IMR-90 (cell line): ENCODE measurements at regions not wholly inside any gene's neighbourhood (a gene's known extent, or its start where the extent isn't known, plus 50 kb on each side); places are given as distances from the start of the nearest gene placed in this dataset.

Source experiments
- ATAC-seq: fragments of 200-7000 bp; cut with Tn5 transposase; 2 replicates; pipeline ENCODE4 v1.9.1; 2020; ENCODE audit warnings: low read depth, mild to moderate bottlenecking, moderate library complexity
- BruUV-seq: library from RNA; stranded (reverse); fragments of 400-500 nt; replicated peaks from 2 replicates; lab custom pipeline; 2021; lab: Mats Ljungman, UMichigan
- CTCF ChIA-PET: fragments of 300-600 bp; formaldehyde crosslinking; extraction: SDS; loops from one replicate; lab custom pipeline; 2021; ENCODE audit warnings: antibody characterized with exemption; lab: Yijun Ruan, JAX
- POLR2A ChIA-PET: fragments of 300-600 bp; sonication (Branson Sonifier 250); formaldehyde crosslinking; loops from one replicate; lab custom pipeline; 2022; ENCODE audit warnings: antibody characterized with exemption; ENCODE audit not compliant: unreplicated experiment; lab: Charles Lee
- DNase-seq: peaks from one replicate; pipeline ENCODE4 v3.0.0; 2013
- H2AFZ ChIP-seq: replicated peaks from 2 replicates; pipeline ENCODE3; 2013; ENCODE audit warnings: low read length, mild to moderate bottlenecking; ENCODE audit not compliant: poor library complexity
- H2AK5ac ChIP-seq: 2 replicates; pipeline ENCODE4 v1.6.1; 2013; ENCODE audit warnings: low read depth, low read length, inconsistent platforms
- H2AK9ac ChIP-seq: replicated peaks from 2 replicates; pipeline ENCODE3; 2013; ENCODE audit warnings: mild to moderate bottlenecking, low read depth, low read length, moderate library complexity; ENCODE audit not compliant: poor library complexity
- H2BK120ac ChIP-seq: 2 replicates; pipeline ENCODE4 v1.6.1; 2013; ENCODE audit warnings: low read depth, low read length, inconsistent platforms
- H2BK15ac ChIP-seq: 3 replicates; pipeline ENCODE4 v1.6.1; 2013; ENCODE audit warnings: low read depth, low read length, inconsistent platforms
- H2BK20ac ChIP-seq: 2 replicates; pipeline ENCODE4 v1.6.1; 2013; ENCODE audit warnings: low read depth, mild to moderate bottlenecking, inconsistent platforms, low read length, moderate library complexity
- H2BK5ac ChIP-seq: 2 replicates; pipeline ENCODE4 v1.6.1; 2013; ENCODE audit warnings: mild to moderate bottlenecking, low read depth, low read length, inconsistent platforms; ENCODE audit not compliant: poor library complexity, severe bottlenecking
- H3K14ac ChIP-seq: replicated peaks from 2 replicates; pipeline ENCODE4 v1.6.1; 2013; ENCODE audit warnings: low read depth, low read length, inconsistent platforms
- H3K18ac ChIP-seq: 2 replicates; pipeline ENCODE4 v1.6.1; 2013; ENCODE audit warnings: low read depth, low read length, control low read depth
- H3K23ac ChIP-seq: 2 replicates; pipeline ENCODE4 v1.6.1; 2013; ENCODE audit warnings: low read depth, low read length, inconsistent platforms
- H3K27ac ChIP-seq: 2 replicates; pipeline ENCODE4 v1.5.1; 2013; ENCODE audit warnings: mild to moderate bottlenecking, control low read depth, low read length; ENCODE audit not compliant: insufficient read depth
- H3K27me3 ChIP-seq: 2 replicates; pipeline ENCODE4 v1.6.1; 2013; ENCODE audit warnings: low read length; ENCODE audit not compliant: control insufficient read depth, insufficient read depth
- H3K36me3 ChIP-seq: 2 replicates; pipeline ENCODE4 v1.6.1; 2013; ENCODE audit warnings: low read length, mixed read lengths; ENCODE audit not compliant: control insufficient read depth, insufficient read depth
- H3K4ac ChIP-seq: 2 replicates; pipeline ENCODE4 v1.6.1; 2013; ENCODE audit warnings: low read depth, low read length, inconsistent platforms
- H3K4me1 ChIP-seq: 2 replicates; pipeline ENCODE4 v1.6.1; 2013; ENCODE audit warnings: low read length, mixed read lengths; ENCODE audit not compliant: control insufficient read depth, insufficient read depth
- H3K4me2 ChIP-seq: 2 replicates; pipeline ENCODE4 v1.6.1; 2013; ENCODE audit warnings: low read depth, mild to moderate bottlenecking, control low read depth, low read length, moderate library complexity
- H3K4me3 ChIP-seq: 2 replicates; pipeline ENCODE4 v1.5.1; 2013; ENCODE audit warnings: low read depth, mild to moderate bottlenecking, control low read depth, low read length, moderate library complexity; ENCODE audit not compliant: insufficient read depth
- H3K56ac ChIP-seq: 2 replicates; pipeline ENCODE4 v1.6.1; 2013; ENCODE audit warnings: low read length, inconsistent platforms; ENCODE audit not compliant: insufficient read depth; ENCODE audit errors: extremely low read depth
- H3K79me1 ChIP-seq, 2 experiments: 2 replicates each; pipeline ENCODE4 v1.6.1; 2013; ENCODE audit warnings: low read length in 2 of 2, inconsistent platforms in 1 of 2, low read depth in 1 of 2
- H3K9ac ChIP-seq: 2 replicates; pipeline ENCODE4 v1.6.1; 2013; ENCODE audit warnings: low read depth, low read length, control low read depth
- H3K9me1 ChIP-seq: 2 replicates; pipeline ENCODE4 v1.6.1; 2013; ENCODE audit warnings: low read length, inconsistent platforms; ENCODE audit not compliant: insufficient read depth
- H3K9me3 ChIP-seq: 2 replicates; pipeline ENCODE4 v1.6.1; 2013; ENCODE audit warnings: low read length; ENCODE audit not compliant: control insufficient read depth, insufficient read depth
- H4K20me1 ChIP-seq: 2 replicates; pipeline ENCODE4 v1.6.1; 2013; ENCODE audit warnings: low read length, inconsistent platforms; ENCODE audit not compliant: insufficient read depth
- H4K5ac ChIP-seq: 2 replicates; pipeline ENCODE4 v1.6.1; 2013; ENCODE audit warnings: mild to moderate bottlenecking, low read depth, low read length, control low read depth
- H4K8ac ChIP-seq, 2 experiments: 2 replicates each; pipeline ENCODE4 v1.6.1; 2013; ENCODE audit warnings: low read depth in 2 of 2, low read length in 2 of 2, control low read depth in 1 of 2, inconsistent platforms in 1 of 2
- H4K91ac ChIP-seq: 2 replicates; pipeline ENCODE4 v1.6.1; 2013; ENCODE audit warnings: low read depth, low read length, inconsistent platforms; ENCODE audit not compliant: insufficient read depth
- BHLHE40 ChIP-seq: fragments of 150-350 bp; IDR thresholded peaks from 2 replicates; pipeline ENCODE4 v1.6.1; 2016; ENCODE audit warnings: mild to moderate bottlenecking, low read depth, low read length
- CEBPB ChIP-seq: IDR thresholded peaks from 2 replicates; pipeline ENCODE4 v1.6.1; 2012; ENCODE audit warnings: low read depth, low read length, improper control_type of control experiment
- CHD1 ChIP-seq: IDR thresholded peaks from 2 replicates; pipeline ENCODE4 v1.6.1; 2012; ENCODE audit warnings: low read depth, low read length, improper control_type of control experiment
- FOS ChIP-seq: fragments of 150-350 bp; IDR thresholded peaks from 2 replicates; pipeline ENCODE4 v1.6.1; 2016; ENCODE audit warnings: low read depth, low read length
- MAFK ChIP-seq: IDR thresholded peaks from 2 replicates; pipeline ENCODE4 v1.6.1; 2012; ENCODE audit warnings: low read depth, low read length, improper control_type of control experiment
- MAZ ChIP-seq: IDR thresholded peaks from 2 replicates; pipeline ENCODE4 v1.6.1; 2012; ENCODE audit warnings: low read depth, mild to moderate bottlenecking, low read length, improper control_type of control experiment, moderate library complexity, borderline replicate concordance
- MXI1 ChIP-seq: IDR thresholded peaks from 2 replicates; pipeline ENCODE4 v1.6.1; 2012; ENCODE audit warnings: low read depth, mild to moderate bottlenecking, low read length, moderate library complexity, borderline replicate concordance
- NFE2L2 ChIP-seq: fragments of 150-350 bp; IDR thresholded peaks from 2 replicates; pipeline ENCODE4 v1.6.1; 2016; ENCODE audit warnings: low read depth, mild to moderate bottlenecking, low read length
- POLR2A ChIP-seq: IDR thresholded peaks from 2 replicates; pipeline ENCODE4 v1.6.1; 2012; ENCODE audit warnings: mild to moderate bottlenecking, low read depth, low read length
- RAD21 ChIP-seq: IDR thresholded peaks from 2 replicates; pipeline ENCODE4 v1.6.1; 2012; ENCODE audit warnings: low read length, improper control_type of control experiment
- RFX5 ChIP-seq: IDR thresholded peaks from 2 replicates; pipeline ENCODE4 v1.8.0; 2012; ENCODE audit warnings: low read depth, mild to moderate bottlenecking, low read length, moderate library complexity
- SMC3 ChIP-seq: fragments of 150-350 bp; IDR thresholded peaks from 2 replicates; pipeline ENCODE4 v1.6.1; 2016; ENCODE audit warnings: low read depth, mild to moderate bottlenecking, antibody characterized with exemption, low read length, moderate library complexity
- USF2 ChIP-seq: fragments of 150-350 bp; IDR thresholded peaks from 2 replicates; pipeline ENCODE4 v1.6.1; 2017; ENCODE audit warnings: mild to moderate bottlenecking, antibody characterized with exemption, low read length, low read depth
- WGBS, 2 experiments: methylation state at CpG; one replicate each; pipeline versions ENCODE4 v1.1.5 to v1.1.7; 2013; ENCODE audit warnings: missing lambda C conversion rate in 2 of 2; ENCODE audit not compliant: insufficient read length in 1 of 2; ENCODE audit errors: extremely low coverage in 2 of 2; 5-methylcytosine and 5-hydroxymethylcytosine counted together
- dilution Hi-C: fragments of 300-500 bp; cut with HindIII; formaldehyde crosslinking; loops from one replicate; pipeline ENCODE4 v1.14.3; 2018; ENCODE audit warnings: low sequenced_read_pairs; ENCODE audit not compliant: unreplicated experiment
- in situ Hi-C: fragments of 300-500 bp; cut with MboI; formaldehyde crosslinking; loops from 3 replicates; pipeline ENCODE4 v1.14.3; 2019; ENCODE audit warnings: low sequenced_read_pairs, inconsistent platforms, mixed read lengths
- intact Hi-C: fragments of 100-400 bp; cut with micrococcal nuclease; formaldehyde crosslinking; loops from 2 replicates; pipeline ENCODE4 v1.10.0; 2022
- TF ChIP-seq, protein P1 (sequence below): conservative IDR thresholded peaks from 2 replicates; pipeline ENCODE4 v1.5.1; 2012; ENCODE audit warnings: mild to moderate bottlenecking, low read depth, low read length, improper control_type of control experiment

DNA sequence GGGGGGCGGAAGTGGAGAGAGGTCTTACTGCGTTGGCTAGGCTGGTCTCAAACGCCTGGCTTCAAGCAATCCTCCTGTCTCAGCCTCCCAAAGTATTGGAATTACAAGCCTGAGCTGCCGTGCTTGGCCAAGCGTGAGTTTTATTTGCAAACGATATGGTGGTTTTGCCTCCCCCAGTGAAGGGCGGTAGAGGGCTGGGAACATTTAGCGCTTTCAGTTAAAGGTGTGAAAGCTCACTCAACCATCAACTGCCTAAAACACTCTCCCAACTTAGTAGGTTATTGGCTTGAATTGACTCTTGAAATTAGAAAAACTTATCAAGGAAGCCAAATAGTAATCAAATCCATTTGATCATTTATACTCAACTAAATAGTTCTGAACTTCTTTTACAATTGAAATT, 156.3 kb downstream of the ESM1 start:
- peaks cover 18% of the 10 kb centered on the region for H3K4me1 ChIP-seq
- CTCF ChIA-PET: no interaction called here
- POLR2A ChIA-PET: no interaction called here

More for the DNA sequence above, 156.3 kb downstream of the ESM1 start:
- Histone ChIP-seq H3K14ac (no peak overlapping the region), H2AK5ac (peak overlapping the region; percentile 66), H3K4ac (peak overlapping the region; percentile 46; the same call in 1 of the 2 replicates), H3K9me1 (peaks cover 9% of the 10 kb centered on the region), H2BK20ac (no peak overlapping the region; the same call in 1 of the 2 replicates), H3K56ac (no peak overlapping the region), H3K27me3 (no peaks in the 10 kb centered on the region), H3K4me2 (no peak overlapping the region), H2BK5ac (no peak overlapping the region), H3K4me3 (no peak overlapping the region), H3K23ac (no peak overlapping the region), H4K20me1 (no peaks in the 10 kb centered on the region), H4K8ac (no peak overlapping the region), H3K27ac (no peak overlapping the region), H2BK120ac (peak overlapping the region; percentile 59; the same call in 1 of the 2 replicates), H3K18ac (no peak overlapping the region; the same call in 1 of the 2 replicates), H3K79me1 (peaks cover 0 to 11% of the 10 kb centered on the region in 2 experiments; a peak in 3 of 4 replicates), H4K5ac (no peak overlapping the region), H2BK15ac (0 out of 3 replicates have a peak overlapping the region, but pooled peaks have one; percentile 45), H3K9me3 (peaks cover 3% of the 10 kb centered on the region; the same call in 1 of the 2 replicates), H3K36me3 (no peaks in the 10 kb centered on the region), H3K9ac (no peak overlapping the region), H4K91ac (no peak overlapping the region), H2AK9ac (no peak overlapping the region), H2AFZ (no peak overlapping the region)
- no peak for TF ChIP-seq BHLHE40
- no peak for TF ChIP-seq FOS
- TF ChIP-seq, protein P1, sequence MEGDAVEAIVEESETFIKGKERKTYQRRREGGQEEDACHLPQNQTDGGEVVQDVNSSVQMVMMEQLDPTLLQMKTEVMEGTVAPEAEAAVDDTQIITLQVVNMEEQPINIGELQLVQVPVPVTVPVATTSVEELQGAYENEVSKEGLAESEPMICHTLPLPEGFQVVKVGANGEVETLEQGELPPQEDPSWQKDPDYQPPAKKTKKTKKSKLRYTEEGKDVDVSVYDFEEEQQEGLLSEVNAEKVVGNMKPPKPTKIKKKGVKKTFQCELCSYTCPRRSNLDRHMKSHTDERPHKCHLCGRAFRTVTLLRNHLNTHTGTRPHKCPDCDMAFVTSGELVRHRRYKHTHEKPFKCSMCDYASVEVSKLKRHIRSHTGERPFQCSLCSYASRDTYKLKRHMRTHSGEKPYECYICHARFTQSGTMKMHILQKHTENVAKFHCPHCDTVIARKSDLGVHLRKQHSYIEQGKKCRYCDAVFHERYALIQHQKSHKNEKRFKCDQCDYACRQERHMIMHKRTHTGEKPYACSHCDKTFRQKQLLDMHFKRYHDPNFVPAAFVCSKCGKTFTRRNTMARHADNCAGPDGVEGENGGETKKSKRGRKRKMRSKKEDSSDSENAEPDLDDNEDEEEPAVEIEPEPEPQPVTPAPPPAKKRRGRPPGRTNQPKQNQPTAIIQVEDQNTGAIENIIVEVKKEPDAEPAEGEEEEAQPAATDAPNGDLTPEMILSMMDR: no peak
- no peak for TF ChIP-seq MAFK
- no peak for TF ChIP-seq MAZ
- no peak for TF ChIP-seq CEBPB
- no peak for TF ChIP-seq USF2
- no peak for TF ChIP-seq RFX5
- no peak for TF ChIP-seq MXI1
- no peak for TF ChIP-seq CHD1
- no peak for TF ChIP-seq NFE2L2
- no peak for TF ChIP-seq POLR2A
- TF ChIP-seq SMC3: no peak
- no peak for TF ChIP-seq RAD21
- intact Hi-C loops: no loop called here
- in situ Hi-C loops: no loop called here
- dilution Hi-C loops: no loop called here
- no CpG with 5 or more reads among the region's 8 CpGs for WGBS, 2 experiments
- DNase-seq (no peak), ATAC-seq (no peak)
- no TSS peak for BruUV-seq
